Stomach (tissue), 8 donors: ENCODE measurements at regions not wholly inside any gene's neighbourhood (a gene's known extent, or its start where the extent isn't known, plus 50 kb on each side); places are given as distances from the start of the nearest gene placed in this dataset.

ENCODE experiments used
- DNase-seq, 2 donors: peaks; one replicate each; pipeline versions ENCODE4 v3.0.0 to v3.0.0-alpha.2; 2013 to 2019
- H3K27ac ChIP-seq, 5 donors: fragments of 200-600 bp in 4 of 5; sonication (generic) in 4 of 5; one replicate each; pipeline ENCODE4 v1.5.1; 2013 to 2019; ENCODE audit warnings: mild to moderate bottlenecking in 1 of 5, moderate library complexity in 1 of 5
- H3K27me3 ChIP-seq, 3 donors: fragments of 200-600 bp; sonication (generic); one replicate each; pipeline ENCODE4 v1.5.1; 2017 to 2019; ENCODE audit warnings: mixed run types in 1 of 3
- H3K36me3 ChIP-seq, 4 donors: fragments of 200-600 bp; sonication (generic); 1 replicate in 3 of 4; 2 replicates in 1 of 4; pipeline ENCODE4 v1.5.1; 2016 to 2019
- H3K4me1 ChIP-seq, 4 donors: fragments of 200-600 bp; sonication (generic); one replicate each; pipeline ENCODE4 v1.5.1; 2016 to 2019
- H3K4me3 ChIP-seq, 4 donors: fragments of 200-600 bp; sonication (generic) in 3 of 4; one replicate each; pipeline ENCODE4 v1.5.1; 2016 to 2019; ENCODE audit warnings: mild to moderate bottlenecking in 1 of 4
- H3K9me3 ChIP-seq, 4 donors: fragments of 200-600 bp; sonication (generic); one replicate each; pipeline ENCODE4 v1.5.1; 2016 to 2019
- EP300 ChIP-seq: sonication (generic); formaldehyde crosslinking; IDR thresholded peaks from one replicate; pipeline ENCODE4 v1.6.1; 2017; ENCODE audit warnings: antibody characterized with exemption
- POLR2A ChIP-seq, 4 donors: fragments of 450-650 bp; IDR thresholded peaks; one replicate each; pipeline ENCODE4 v1.6.1; 2016; ENCODE audit warnings: antibody characterized with exemption in 4 of 4, control low read depth in 2 of 4, mild to moderate bottlenecking in 1 of 4, moderate library complexity in 1 of 4
- POLR2AphosphoS5 ChIP-seq, 3 donors: sonication (generic); formaldehyde crosslinking; IDR thresholded peaks; one replicate each; pipeline ENCODE4 v1.6.1; 2016; ENCODE audit warnings: antibody characterized with exemption in 3 of 3
- WGBS, 5 donors: extraction: QIAGEN DNeasy Blood & Tissue Kit in 3 of 5; methylation state at CpG; one replicate each; pipeline versions ENCODE4 v1.1.5 to v1.1.7; 2013 to 2018; 5-methylcytosine and 5-hydroxymethylcytosine counted together
- intact Hi-C: fragments of 100-400 bp; cut with DNase I; formaldehyde crosslinking; loops from one replicate; pipeline ENCODE4 v1.15.1; 2023; ENCODE audit warnings: low total_unique reads
- TF ChIP-seq, protein P1 (sequence below), 7 experiments: fragments of 450-650 bp in 4 of 7; fragments of 200-600 bp in 3 of 7; sonication (generic) in 3 of 7; IDR thresholded peaks; one replicate each; pipeline ENCODE4 v1.5.1; 2016 to 2019; ENCODE audit warnings: antibody characterized with exemption in 7 of 7, control low read depth in 2 of 7, mild to moderate bottlenecking in 1 of 7
- donor health status: healthy with polysubstance abuse.
- donor health status: Bipolar disorder and iron deficiency.
- donor health status: healthy.

DNA sequence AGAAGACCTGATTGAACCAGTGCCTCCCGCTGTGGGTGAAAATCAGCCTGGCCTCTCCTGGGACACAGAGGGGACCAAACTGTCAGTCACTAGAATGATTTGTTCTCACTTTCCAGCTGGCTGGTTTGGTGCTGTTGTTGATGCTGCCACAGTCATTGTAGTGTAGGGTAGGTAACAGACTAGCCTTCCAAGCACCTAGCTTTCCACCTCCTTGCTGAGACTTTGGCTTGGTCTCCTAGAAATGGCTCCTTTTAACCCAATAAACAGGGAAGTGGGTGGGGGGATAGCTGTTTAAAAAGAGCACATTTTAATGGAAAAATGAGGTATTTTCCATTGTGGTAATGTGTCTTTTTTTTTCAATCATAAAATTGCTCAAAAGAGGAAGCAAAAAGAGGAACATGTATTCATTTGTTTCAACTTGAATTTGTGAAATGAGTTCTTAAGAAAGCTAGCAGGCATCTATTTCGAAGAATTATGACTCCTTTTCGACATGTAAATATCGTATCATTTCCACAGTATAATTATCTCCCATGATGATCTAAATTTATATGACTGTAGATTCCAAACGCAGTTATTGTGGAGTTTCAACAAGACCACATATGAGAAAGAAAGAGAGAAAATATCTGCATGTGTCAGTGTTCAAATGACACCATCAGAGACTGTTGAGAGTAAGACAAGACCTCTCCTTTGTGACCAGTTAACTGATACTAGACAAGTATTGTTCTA, 190.1 kb downstream of the HLX start:
- Histone ChIP-seq H3K27me3 (no peaks in the 10 kb centered on the region), H3K27ac (peak overlapping the region in 1 of 5 donors; percentile 35), H3K9me3 (no peaks in the 10 kb centered on the region), H3K4me3 (no peak overlapping the region), H3K4me1 (no peaks in the 10 kb centered on the region), H3K36me3 (no peaks in the 10 kb centered on the region)
- peak in 1 of 2 donors; percentile 9 for DNase-seq
- TF ChIP-seq, protein P1, sequence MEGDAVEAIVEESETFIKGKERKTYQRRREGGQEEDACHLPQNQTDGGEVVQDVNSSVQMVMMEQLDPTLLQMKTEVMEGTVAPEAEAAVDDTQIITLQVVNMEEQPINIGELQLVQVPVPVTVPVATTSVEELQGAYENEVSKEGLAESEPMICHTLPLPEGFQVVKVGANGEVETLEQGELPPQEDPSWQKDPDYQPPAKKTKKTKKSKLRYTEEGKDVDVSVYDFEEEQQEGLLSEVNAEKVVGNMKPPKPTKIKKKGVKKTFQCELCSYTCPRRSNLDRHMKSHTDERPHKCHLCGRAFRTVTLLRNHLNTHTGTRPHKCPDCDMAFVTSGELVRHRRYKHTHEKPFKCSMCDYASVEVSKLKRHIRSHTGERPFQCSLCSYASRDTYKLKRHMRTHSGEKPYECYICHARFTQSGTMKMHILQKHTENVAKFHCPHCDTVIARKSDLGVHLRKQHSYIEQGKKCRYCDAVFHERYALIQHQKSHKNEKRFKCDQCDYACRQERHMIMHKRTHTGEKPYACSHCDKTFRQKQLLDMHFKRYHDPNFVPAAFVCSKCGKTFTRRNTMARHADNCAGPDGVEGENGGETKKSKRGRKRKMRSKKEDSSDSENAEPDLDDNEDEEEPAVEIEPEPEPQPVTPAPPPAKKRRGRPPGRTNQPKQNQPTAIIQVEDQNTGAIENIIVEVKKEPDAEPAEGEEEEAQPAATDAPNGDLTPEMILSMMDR (IDR thresholded peaks at IDR 0.05): no peak
- TF ChIP-seq EP300 (no peak), POLR2AphosphoS5 (IDR thresholded peaks at IDR 0.05) (no peak), POLR2A (IDR thresholded peaks at IDR 0.05) (no peak)
- WGBS, 5 donors: 61 to 76% (median 73%) methylated on average over 5 of the region's 5 CpGs
- intact Hi-C loops: no loop called here

- Histone ChIP-seq H3K27me3 (no peaks in the 10 kb centered on the region), H3K9me3 (no peaks in the 10 kb centered on the region), H3K27ac (peak overlapping the region in 1 of 5 donors; percentile 35), H3K4me3 (no peak overlapping the region), H3K36me3 (no peaks in the 10 kb centered on the region), H3K4me1 (no peaks in the 10 kb centered on the region)
- intact Hi-C loops: no loop called here
- no peak for DNase-seq
- 72 to 83% (median 81%) methylated on average over 2 of the region's 2 CpGs for WGBS, 5 donors
- TF ChIP-seq, protein P1 (IDR thresholded peaks at IDR 0.05): no peak
- TF ChIP-seq POLR2AphosphoS5 (IDR thresholded peaks at IDR 0.05) (no peak), EP300 (no peak)
Measured at GRCh38 chr1:221069986-221070385, 190.7 kb downstream of the HLX start.

DNA sequence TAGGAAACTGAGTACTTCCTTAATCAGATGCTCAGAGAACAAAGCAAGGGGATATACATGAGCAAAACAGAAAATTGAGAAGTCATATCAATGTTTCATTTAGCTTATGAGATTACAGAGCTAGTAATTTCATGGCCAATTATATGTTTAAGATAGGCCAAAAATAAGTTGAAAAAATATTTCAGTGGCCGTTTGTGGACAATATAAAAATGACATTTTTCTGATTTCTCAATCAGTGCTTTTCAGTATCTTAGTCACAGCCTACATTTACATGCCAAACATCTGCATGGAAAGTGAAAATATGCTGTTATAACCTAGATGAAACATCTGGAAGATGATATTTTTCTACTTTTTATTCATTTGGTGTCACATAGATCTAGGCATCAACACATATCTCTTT, 192.5 kb downstream of the HLX start:
- TF ChIP-seq POLR2A (IDR thresholded peaks at IDR 0.05) (no peak), POLR2AphosphoS5 (IDR thresholded peaks at IDR 0.05) (no peak)
- no peak overlapping the region for H3K4me3 ChIP-seq
- 38 to 73% (median 52%) methylated on average over 1 of the region's 1 CpG for WGBS, 5 donors
- H3K36me3 ChIP-seq: no peaks in the 10 kb centered on the region
- H3K4me1 ChIP-seq: no peaks in the 10 kb centered on the region
- no peak for DNase-seq
- intact Hi-C loops: no loop called here
- no peaks in the 10 kb centered on the region for H3K9me3 ChIP-seq
- H3K27me3 ChIP-seq: no peaks in the 10 kb centered on the region
- no peak overlapping the region for H3K27ac ChIP-seq

DNA sequence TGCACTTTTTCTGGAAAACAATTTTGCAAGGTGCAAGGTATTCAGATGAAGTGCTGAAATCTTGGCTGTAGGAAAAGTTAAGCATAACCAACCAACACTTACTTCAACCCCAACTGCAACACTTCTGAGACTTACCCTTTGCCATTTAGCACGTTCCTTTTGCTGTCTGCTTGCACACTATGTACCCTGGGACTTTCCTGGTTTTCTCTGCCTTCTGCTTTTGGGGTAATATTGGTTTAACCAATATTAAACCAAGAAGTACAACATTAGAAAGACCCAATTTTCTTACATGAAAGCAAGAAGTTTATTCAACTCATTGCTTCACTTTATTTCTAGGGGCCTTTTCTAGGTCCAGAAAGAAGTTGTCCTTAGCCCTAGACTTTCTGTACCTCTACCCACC, 193.0 kb downstream of the HLX start:
- no peak for DNase-seq
- TF ChIP-seq POLR2AphosphoS5 (IDR thresholded peaks at IDR 0.05): no peak
- no peak for TF ChIP-seq EP300
- intact Hi-C loops: no loop called here
- 50 to 67% (median 57%) methylated on average over 1 of the region's 1 CpG for WGBS, 5 donors
- Histone ChIP-seq H3K9me3 (no peaks in the 10 kb centered on the region), H3K4me3 (no peak overlapping the region), H3K36me3 (no peaks in the 10 kb centered on the region), H3K4me1 (no peaks in the 10 kb centered on the region), H3K27me3 (no peaks in the 10 kb centered on the region), H3K27ac (no peak overlapping the region)

- no peaks in the 10 kb centered on the region for H3K4me1 ChIP-seq
- H3K27me3 ChIP-seq: no peaks in the 10 kb centered on the region
- no peak overlapping the region for H3K4me3 ChIP-seq
- H3K27ac ChIP-seq: no peak overlapping the region
- no peaks in the 10 kb centered on the region for H3K9me3 ChIP-seq
- peak in 1 of 2 donors; percentile 16 for DNase-seq
- TF ChIP-seq POLR2AphosphoS5 (IDR thresholded peaks at IDR 0.05): no peak
- TF ChIP-seq EP300: no peak
- TF ChIP-seq, protein P1 (IDR thresholded peaks at IDR 0.05): no peak
- no peak for TF ChIP-seq POLR2A (IDR thresholded peaks at IDR 0.05)
- no peaks in the 10 kb centered on the region for H3K36me3 ChIP-seq
- intact Hi-C loops: no loop called here
- WGBS, 5 donors: 61 to 87% (median 67%) methylated on average over 2 of the region's 2 CpGs
Measured at GRCh38 chr1:221074332-221074731, 195.1 kb downstream of the HLX start.
